ENCODE measurements at regions not wholly inside any gene's neighbourhood (a gene's known extent, or its start where the extent isn't known, plus 50 kb on each side); places are given as distances from the start of the nearest gene placed in this dataset.
"Not testable (repeated sequence)": the region's sequence is repeated elsewhere in the genome, so short reads cannot be mapped to it uniquely, and the experiment has no call there.

GRCh38 chr4:125518281-125518680 is 203.5 kb downstream of the FAT4 start:
- no peak for DNase-seq

GRCh38 chr4:125519371-125520146 is 204.8 kb downstream of the FAT4 start:
- no peak for DNase-seq

- no peak for DNase-seq
Measured at GRCh38 chr4:125520258-125520990, 205.7 kb downstream of the FAT4 start.

- DNase-seq = no peak
Measured at GRCh38 chr4:125522588-125522987, 207.8 kb downstream of the FAT4 start.

- DNase-seq = no peak
Measured at GRCh38 chr4:125522992-125523391, 208.2 kb downstream of the FAT4 start.

GRCh38 chr4:125526420-125526819 is 211.7 kb downstream of the FAT4 start:
- DNase-seq = no peak

GRCh38 chr4:125527681-125528080 is 212.9 kb downstream of the FAT4 start:
- no peak for DNase-seq

- DNase-seq = no peak
Measured at GRCh38 chr4:125529071-125529470, 214.3 kb downstream of the FAT4 start.

GRCh38 chr4:125538670-125539069 is 223.9 kb downstream of the FAT4 start:
- no peak for DNase-seq

- DNase-seq = no peak
Measured at GRCh38 chr4:125539691-125540090, 224.9 kb downstream of the FAT4 start.

- no peak for DNase-seq
Measured at GRCh38 chr4:125541836-125542385, 227.2 kb downstream of the FAT4 start.

GRCh38 chr4:125546272-125546671 is 231.5 kb downstream of the FAT4 start:
- DNase-seq = no peak

- no peak for DNase-seq
Measured at GRCh38 chr4:125547836-125548235, 233.1 kb downstream of the FAT4 start.

- DNase-seq = no peak
Measured at GRCh38 chr4:125550769-125551168, 236.0 kb downstream of the FAT4 start.

GRCh38 chr4:125551466-125551865 is 236.7 kb downstream of the FAT4 start:
- DNase-seq = no peak

- no peak for DNase-seq
Measured at GRCh38 chr4:125551967-125552366, 237.2 kb downstream of the FAT4 start.

GRCh38 chr4:125572601-125573000 is 257.8 kb downstream of the FAT4 start:
- no peak for DNase-seq

GRCh38 chr4:125573368-125573767 is 258.6 kb downstream of the FAT4 start:
- no peak for DNase-seq

- DNase-seq = no peak
Measured at GRCh38 chr4:125573786-125574185, 259.0 kb downstream of the FAT4 start.

GRCh38 chr4:125582302-125582701 is 267.5 kb downstream of the FAT4 start:
- DNase-seq = no peak

- DNase-seq = no peak
Measured at GRCh38 chr4:125590158-125590557, 275.4 kb downstream of the FAT4 start.

GRCh38 chr4:125591290-125591689 is 276.5 kb downstream of the FAT4 start:
- DNase-seq = no peak

- DNase-seq = no peak
Measured at GRCh38 chr4:125594056-125594602, 279.4 kb downstream of the FAT4 start.

GRCh38 chr4:125605926-125606325 is 291.2 kb downstream of the FAT4 start:
- not testable (repeated sequence) for DNase-seq
